ENCODE measurements at regions not wholly inside any gene's neighbourhood (a gene's known extent, or its start where the extent isn't known, plus 50 kb on each side); places are given as distances from the start of the nearest gene placed in this dataset.
A peak's percentile ranks its signal among the peaks of the same experiment; 100 is the strongest.

DNA sequence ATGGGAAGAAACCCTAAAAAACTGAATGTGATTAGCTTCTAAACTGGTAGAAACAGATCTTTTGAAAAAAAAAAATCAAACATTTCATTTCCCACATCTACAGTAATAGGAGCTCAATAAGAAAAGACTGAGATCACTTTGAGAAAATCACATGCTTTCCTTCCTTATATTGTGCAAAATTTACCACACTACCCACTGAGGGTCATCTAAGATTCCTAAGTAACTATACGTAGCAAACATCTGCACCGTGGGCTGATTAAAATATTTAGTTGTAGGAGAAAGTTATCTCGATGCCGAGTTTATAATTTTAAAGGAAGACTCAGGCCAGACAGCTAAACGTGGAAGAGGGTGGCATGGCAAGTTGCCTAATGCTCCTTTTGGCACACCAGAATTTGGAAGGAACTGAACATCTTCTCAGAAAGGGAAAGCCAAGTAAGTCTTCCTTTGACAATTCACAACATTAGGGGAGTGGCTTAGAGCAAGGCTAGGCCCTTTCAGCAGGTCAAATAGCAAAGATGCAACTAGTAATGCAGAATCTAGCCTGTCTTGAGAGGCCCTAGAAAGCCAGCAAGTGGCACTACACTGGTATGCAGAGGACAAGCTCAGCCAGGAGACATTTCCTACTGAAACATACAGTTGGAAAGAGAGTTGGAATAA lies 128.0 kb downstream of the TMA16 start:
- no peak for DNase-seq (ENCODE audit: low read depth)

DNA sequence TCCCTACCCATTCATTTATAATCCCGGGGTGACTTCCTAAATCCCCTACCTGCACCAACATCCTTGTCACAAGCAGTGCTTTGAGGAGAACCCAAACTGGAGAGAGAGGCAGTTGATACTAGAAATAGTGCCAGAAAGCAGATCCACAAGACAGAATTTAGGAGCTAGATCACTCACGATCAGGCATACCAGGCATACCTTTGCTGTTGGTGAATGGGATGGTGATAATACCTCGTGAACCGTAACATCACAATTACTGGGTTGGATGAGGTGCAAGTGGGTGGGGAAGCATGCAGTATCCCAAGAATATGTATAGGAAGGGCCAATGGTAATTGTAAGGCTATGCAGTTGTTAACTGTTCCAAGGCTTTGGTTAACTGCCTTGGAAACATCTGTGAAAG lies 129.3 kb downstream of the TMA16 start:
- DNase-seq (ENCODE audit: low read depth): no peak

- DNase-seq (ENCODE audit: low read depth): no peak
These were observed 130.2 kb downstream of the TMA16 start for GRCh38 chr4:163624727-163625126.

GRCh38 chr4:163631288-163631687 lies 136.8 kb downstream of the TMA16 start:
- no peak for DNase-seq (ENCODE audit: low read depth)

- DNase-seq (ENCODE audit: low read depth): no peak
These were observed 144.4 kb downstream of the TMA16 start for GRCh38 chr4:163638909-163639308.

GRCh38 chr4:163649557-163650091 lies 155.1 kb downstream of the TMA16 start:
- DNase-seq (ENCODE audit: low read depth): peak; percentile 19

DNA sequence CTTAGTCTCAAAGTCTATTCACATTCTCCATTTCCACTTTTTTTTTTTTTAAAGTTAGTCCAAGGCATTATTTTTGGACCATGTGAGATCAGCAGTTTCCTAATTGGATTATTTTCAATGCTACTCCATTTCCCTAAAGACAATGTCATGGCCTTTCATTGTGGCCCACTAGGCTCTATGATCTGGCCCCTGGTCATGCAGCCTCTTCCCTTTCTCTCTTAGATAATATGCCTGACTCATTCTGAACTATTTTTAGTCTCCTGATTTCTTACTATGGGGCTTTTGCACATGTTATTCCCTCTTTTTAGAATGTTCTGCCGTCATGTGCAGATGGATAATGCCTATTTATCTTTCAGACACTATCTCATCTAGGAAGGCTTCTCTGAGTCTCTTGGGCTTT lies 157.3 kb downstream of the TMA16 start:
- peak; percentile 6 for DNase-seq (ENCODE audit: low read depth)

- no peak for DNase-seq (ENCODE audit: low read depth)
These were observed 160.1 kb downstream of the TMA16 start for GRCh38 chr4:163654621-163655020.

- DNase-seq (ENCODE audit: low read depth): no peak
These were observed 166.1 kb downstream of the TMA16 start for GRCh38 chr4:163660636-163661035.

GRCh38 chr4:163662768-163663167 lies 168.3 kb downstream of the TMA16 start:
- no peak for DNase-seq (ENCODE audit: low read depth)

DNA sequence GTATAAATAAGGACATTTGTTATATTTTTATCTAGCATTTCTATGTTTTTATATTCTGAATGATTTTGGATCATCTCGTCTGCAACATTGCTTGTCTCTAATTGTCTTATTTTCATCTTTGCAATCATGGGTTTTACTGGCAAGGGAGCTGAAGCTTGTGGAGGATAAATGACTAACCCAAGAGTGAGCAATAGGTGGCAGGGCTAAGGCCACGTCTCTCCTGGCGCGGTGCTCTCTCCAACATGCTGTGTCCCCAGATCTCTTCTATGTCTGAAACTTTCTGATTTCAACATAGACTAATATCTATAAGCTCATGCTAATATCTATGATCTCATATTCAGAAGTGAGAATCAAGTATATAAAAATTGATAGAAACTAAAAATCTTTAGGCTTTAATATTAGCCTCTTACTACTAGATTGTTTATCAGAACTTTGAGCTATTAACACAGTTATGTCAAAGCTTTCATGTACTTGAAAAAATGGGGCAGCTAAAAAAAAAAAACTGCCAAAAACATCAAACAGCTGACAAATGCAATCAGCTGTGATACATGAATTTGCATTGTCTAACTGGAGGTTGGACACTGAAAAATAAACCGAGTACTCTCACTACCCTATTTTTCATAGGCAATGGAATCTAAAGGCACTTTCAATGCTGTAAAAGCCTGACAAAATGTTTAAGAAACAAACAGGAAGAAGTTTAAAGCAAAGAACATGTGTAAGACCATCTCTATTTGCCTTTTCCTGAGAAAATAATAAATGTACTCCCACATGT lies 169.2 kb downstream of the TMA16 start:
- no peak for DNase-seq (ENCODE audit: low read depth)

GRCh38 chr4:163665101-163665500 lies 170.6 kb downstream of the TMA16 start:
- DNase-seq (ENCODE audit: low read depth): no peak

DNA sequence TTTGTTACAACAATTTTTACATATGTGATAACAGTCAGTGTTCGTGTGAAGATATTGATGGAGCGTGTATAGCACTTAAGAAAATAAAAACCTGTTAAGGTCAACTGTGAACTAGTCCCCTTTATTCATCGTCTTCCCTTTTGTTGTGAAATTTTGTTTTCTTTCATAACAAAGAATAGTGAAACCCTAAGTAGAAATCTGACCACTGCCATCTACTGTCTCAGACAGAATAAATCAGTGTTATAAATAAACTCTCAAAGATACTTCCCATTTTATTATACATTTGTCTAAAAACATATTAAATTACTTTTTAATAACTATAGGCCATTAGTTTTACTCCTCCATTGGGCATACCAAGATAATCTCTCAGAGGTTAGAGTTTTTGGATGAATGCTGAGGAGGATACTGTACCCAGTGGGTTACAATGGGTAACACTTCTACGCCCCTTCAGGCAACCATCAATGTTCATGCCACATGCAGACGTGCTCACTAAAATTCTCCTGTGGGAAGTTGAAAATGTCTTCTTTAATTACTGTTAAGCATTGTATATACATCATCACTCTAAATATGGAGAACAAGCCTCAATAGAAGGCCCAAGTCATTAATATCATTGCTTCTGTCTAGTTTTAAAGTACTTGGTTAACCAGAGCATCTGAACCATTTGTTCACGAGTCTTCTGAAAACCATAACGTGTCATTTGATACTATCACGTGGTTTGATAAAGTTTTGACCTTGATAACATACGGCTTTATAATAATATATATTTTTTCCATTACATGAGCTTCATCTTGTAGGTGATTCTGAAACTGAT lies 171.2 kb downstream of the TMA16 start:
- no peak for DNase-seq (ENCODE audit: low read depth)

- no peak for DNase-seq (ENCODE audit: low read depth)
These were observed 171.9 kb downstream of the TMA16 start for GRCh38 chr4:163666332-163666873.

- DNase-seq (ENCODE audit: low read depth): no peak
These were observed 178.3 kb downstream of the TMA16 start for GRCh38 chr4:163672751-163673150.

- no peak for DNase-seq (ENCODE audit: low read depth)
These were observed 179.6 kb downstream of the TMA16 start for GRCh38 chr4:163673848-163674697.

GRCh38 chr4:163679189-163679588 lies 184.7 kb downstream of the TMA16 start:
- peak; percentile 52 for DNase-seq (ENCODE audit: low read depth)

DNA sequence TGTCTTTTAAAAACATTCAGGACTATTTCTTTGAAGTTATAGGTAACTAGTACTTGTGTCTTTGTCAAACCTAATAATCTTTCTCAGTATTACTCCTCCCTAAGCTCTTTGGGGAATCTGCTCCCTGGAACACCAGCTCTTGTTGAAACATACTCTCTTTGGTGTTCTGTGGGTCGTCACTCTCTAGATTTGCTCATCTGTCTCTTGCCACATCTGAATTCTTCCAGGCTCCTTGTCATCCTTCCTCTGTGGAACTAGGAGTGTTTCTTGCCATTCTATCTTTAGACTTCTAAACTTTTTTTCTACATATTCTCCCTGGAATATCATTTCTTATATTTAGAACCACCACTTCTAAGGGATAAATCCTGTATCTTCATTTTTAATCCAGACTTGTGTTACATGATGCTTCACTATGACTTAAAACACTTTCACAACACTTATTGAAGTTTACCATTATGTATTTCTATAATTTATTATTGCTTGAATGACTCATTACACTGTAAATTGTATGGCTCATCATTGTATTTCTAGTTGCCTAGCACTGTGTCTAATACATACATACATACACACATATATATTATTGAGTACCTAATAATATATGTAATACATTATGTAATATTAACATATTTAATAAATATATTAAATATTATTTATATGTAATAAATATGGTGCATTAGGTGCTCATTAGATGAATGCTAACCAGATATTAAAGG lies 186.1 kb downstream of the TMA16 start:
- peak; percentile 10 for DNase-seq (ENCODE audit: low read depth)

GRCh38 chr4:163681208-163681821 lies 186.8 kb downstream of the TMA16 start:
- DNase-seq (ENCODE audit: low read depth): peak; percentile 41

- no peak for DNase-seq (ENCODE audit: low read depth)
These were observed 194.4 kb downstream of the TMA16 start for GRCh38 chr4:163688856-163689255.
